Esophagus muscularis mucosa (tissue), 3 donors: ENCODE measurements at regions not wholly inside any gene's neighbourhood (a gene's known extent, or its start where the extent isn't known, plus 50 kb on each side); places are given as distances from the start of the nearest gene placed in this dataset.

Experiments used
- CTCF ChIP-seq, 3 experiments: fragments of 200-600 bp in 2 of 3; fragments of 450-650 bp in 1 of 3; sonication (generic) in 2 of 3; IDR thresholded peaks; one replicate each; pipeline ENCODE4 v1.5.1; 2017 to 2019; ENCODE audit warnings: antibody characterized with exemption in 3 of 3, mild to moderate bottlenecking in 2 of 3, moderate library complexity in 1 of 3
- POLR2A ChIP-seq: fragments of 450-650 bp; IDR thresholded peaks from one replicate; pipeline ENCODE4 v1.6.1; 2017; ENCODE audit warnings: antibody characterized with exemption, moderate library complexity, mild to moderate bottlenecking, low read depth

GRCh38 chr11:45517171-45517770, 148.2 kb downstream of the CHST1 start:
- TF ChIP-seq POLR2A: no peak
- TF ChIP-seq CTCF (IDR thresholded peaks at IDR 0.05): no peak
